ENCODE measurements at regions not wholly inside any gene's neighbourhood (a gene's known extent, or its start where the extent isn't known, plus 50 kb on each side); places are given as distances from the start of the nearest gene placed in this dataset.
"Not testable (repeated sequence)": the region's sequence is repeated elsewhere in the genome, so short reads cannot be mapped to it uniquely, and the experiment has no call there.

- DNase-seq (ENCODE audit: low read depth in 4 of 4, low spot score in 3 of 4), result no peak
These were observed 663.1 kb downstream of the SH2D4B start for GRCh38 chr10:81200801-81201200.

DNA sequence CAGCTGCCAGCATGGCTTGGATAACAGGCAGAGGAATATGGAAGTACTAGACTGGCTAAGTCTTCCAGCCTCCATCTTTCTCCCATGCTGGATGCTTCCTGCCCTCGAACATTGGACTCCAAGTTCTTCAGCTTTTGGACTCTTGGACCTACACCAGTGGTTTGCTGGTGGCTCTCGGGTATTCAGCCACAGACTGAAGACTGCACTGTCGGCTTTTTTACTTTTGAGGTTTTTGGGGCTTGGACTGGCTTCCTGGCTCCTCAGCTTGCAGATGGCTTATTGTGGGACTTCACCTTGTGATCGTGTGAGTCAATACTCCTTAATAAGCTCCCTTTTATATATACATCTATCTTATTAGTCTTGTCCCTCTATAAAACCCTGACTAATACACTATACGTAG lies 667.6 kb upstream of the NRG3 start:
- not testable (repeated sequence) for DNase-seq (ENCODE audit: low read depth in 4 of 4, low spot score in 3 of 4)

DNA sequence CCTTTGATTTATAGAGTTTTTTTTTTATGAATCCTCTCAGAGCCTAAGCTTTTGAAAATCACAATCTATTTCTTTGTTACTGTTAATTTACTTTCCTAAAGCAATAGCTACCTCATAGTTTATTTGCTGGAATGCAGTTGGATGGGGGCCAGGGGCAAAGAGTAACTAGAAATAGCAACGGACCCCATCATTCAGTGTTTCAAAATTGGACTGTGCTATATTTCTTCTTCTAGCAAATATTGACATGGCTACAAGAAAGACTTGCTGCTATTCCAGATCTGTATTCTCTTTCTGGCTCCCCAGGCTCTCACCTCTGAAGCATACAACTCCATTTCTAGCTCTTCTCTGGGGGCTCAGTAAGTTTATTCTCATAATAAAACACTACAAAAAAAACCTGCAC lies 661.6 kb upstream of the NRG3 start:
- no peak for DNase-seq (ENCODE audit: low read depth in 4 of 4, low spot score in 3 of 4)

DNA sequence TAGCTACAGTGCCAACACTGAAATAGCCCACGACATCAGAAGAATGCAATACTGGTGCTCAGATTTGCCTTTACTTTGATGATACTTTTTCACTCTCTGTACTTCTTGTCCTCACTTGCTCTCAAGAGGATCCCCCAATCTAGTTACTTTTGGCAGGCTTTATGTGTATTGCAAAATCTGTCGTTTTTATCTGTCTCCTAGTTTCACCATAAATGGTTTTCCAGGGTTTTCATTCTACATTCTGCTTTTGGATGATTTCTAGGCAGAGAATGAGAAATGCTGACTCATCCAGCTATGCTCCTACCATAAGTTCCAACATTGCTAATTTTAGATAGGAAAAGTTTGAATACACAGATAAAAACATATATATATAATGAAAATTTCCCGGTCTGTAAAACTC lies 659.5 kb upstream of the NRG3 start:
- DNase-seq (ENCODE audit: low read depth in 4 of 4, low spot score in 3 of 4), result no peak

- no peak for DNase-seq (ENCODE audit: low read depth in 4 of 4, low spot score in 3 of 4)
These were observed 658.0 kb upstream of the NRG3 start for GRCh38 chr10:81216949-81217348.

DNA sequence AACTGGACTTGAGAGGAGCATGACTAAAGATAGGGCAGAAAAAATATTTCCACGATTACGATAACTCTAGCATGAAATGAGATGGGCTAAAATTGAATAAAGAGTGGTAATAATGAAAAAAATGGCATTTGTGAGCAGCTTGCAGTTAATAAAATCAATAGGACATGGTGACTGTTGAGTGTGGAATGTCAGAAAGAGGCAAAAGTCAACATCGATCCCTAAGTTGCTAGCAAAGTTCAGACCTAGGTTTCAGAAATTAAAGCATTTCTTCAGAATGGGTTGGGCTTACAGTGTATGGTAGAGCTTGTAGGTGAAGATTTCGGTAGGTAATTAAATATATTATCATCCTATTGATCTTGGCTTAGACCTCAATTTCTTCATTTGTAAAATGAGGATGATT lies 656.7 kb upstream of the NRG3 start:
- no peak for DNase-seq (ENCODE audit: low read depth in 4 of 4, low spot score in 3 of 4)

DNA sequence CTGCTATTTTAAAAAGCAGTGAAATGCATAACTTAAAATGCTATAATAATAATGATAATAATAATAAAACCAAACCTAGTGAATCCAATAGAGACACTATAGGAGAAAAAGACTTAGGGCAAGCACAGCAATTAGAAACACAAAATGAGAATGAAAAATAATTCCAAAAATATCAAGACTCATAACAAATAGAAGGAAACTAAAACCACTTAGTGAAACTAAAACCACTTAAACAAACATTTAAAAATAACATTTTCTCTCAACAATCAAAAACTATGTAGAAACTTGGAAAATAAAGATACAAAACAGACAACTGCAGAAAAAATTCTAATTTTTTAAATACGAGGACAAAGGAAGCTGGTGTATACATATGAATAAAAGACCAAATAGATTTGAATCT lies 655.2 kb upstream of the NRG3 start:
- DNase-seq (ENCODE audit: low read depth in 4 of 4, low spot score in 3 of 4), result no peak

GRCh38 chr10:81248886-81249285 lies 626.1 kb upstream of the NRG3 start:
- peak; percentile 25 to 42 (median 32) for DNase-seq (ENCODE audit: low read depth in 4 of 4, low spot score in 3 of 4)

DNA sequence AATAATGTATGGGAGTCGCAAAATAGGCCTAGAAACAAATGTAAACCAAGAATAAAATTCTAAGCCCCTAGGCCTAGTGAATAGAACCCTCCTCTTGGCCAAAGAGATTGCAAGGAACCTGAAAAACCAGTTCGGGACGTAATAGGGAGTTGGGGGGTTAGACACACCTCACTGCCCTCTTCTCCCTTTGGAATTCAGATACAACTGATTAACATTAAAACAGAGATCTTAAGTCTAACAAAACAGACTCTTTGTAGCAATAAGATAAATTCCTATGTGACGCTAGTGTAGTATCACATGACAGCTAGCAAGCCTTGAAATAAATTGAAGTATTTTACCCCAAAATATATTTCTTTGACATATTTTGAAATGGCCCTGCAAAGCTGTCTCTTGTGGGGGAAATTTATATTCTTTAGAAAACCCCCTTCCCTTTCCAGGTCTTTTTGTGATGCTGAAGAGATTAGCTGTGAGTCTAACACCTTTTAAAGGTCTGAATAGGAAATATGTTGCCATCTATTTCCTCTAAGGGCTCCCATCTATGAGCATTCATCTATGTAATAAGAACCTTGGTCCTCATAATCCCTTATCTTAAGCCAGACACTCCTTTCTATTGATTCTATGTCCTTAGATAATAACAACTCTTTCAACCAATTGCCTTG lies 623.4 kb upstream of the NRG3 start:
- DNase-seq (ENCODE audit: low read depth in 4 of 4, low spot score in 3 of 4), result peak; percentile 23 to 65 (median 42)

DNA sequence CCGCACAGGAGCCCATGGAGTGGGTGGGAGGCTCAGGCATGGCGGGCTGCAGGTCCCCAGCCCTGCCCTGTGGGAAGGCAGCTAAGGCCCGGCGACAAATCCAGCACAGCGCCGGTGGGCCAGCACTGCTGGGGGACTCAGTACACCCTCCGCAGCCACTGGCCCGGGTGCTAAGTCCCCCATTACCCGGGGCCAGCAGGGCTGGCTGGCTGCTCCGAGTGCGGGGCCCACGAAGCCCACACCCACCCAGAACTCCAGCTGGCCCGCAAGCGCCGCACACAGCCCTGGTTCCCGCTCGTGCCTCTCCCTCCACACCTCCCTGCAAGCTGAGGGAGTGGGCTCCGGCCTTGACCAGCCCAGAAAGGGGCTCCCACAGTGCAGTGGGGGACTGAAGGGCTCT lies 610.0 kb upstream of the NRG3 start:
- DNase-seq (ENCODE audit: low read depth in 4 of 4, low spot score in 3 of 4), result not testable (repeated sequence)

- no peak for DNase-seq (ENCODE audit: low read depth in 4 of 4, low spot score in 3 of 4)
These were observed 604.9 kb upstream of the NRG3 start for GRCh38 chr10:81270051-81270450.

GRCh38 chr10:81280497-81281479 lies 594.2 kb upstream of the NRG3 start:
- DNase-seq (ENCODE audit: low read depth in 4 of 4, low spot score in 3 of 4), result no peak

DNA sequence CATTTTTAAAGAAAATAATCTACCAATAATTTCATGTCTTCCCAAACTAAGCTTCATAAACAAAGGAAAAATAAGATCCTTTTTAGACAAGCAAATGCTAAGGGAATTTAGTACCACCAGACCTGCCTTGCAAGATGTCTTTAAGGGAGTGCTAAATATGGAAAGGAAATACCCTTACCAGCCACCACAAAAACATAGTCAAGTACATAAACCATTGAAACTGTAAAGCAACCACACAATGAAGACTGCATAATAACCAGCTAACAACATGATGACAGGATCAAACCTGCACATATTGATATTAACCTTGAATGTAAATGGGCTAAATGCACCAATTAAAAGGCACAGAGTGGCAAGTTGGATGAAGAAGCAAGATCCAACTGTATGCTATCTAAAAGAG lies 586.5 kb upstream of the NRG3 start:
- no peak for DNase-seq (ENCODE audit: low read depth in 4 of 4, low spot score in 3 of 4)

GRCh38 chr10:81297292-81297691 lies 577.7 kb upstream of the NRG3 start:
- no peak for DNase-seq (ENCODE audit: low read depth in 4 of 4, low spot score in 3 of 4)

- DNase-seq (ENCODE audit: low read depth in 4 of 4, low spot score in 3 of 4), result no peak
These were observed 571.3 kb upstream of the NRG3 start for GRCh38 chr10:81303656-81304055.

GRCh38 chr10:81306971-81307782 lies 567.8 kb upstream of the NRG3 start:
- no peak for DNase-seq (ENCODE audit: low read depth in 4 of 4, low spot score in 3 of 4)

DNA sequence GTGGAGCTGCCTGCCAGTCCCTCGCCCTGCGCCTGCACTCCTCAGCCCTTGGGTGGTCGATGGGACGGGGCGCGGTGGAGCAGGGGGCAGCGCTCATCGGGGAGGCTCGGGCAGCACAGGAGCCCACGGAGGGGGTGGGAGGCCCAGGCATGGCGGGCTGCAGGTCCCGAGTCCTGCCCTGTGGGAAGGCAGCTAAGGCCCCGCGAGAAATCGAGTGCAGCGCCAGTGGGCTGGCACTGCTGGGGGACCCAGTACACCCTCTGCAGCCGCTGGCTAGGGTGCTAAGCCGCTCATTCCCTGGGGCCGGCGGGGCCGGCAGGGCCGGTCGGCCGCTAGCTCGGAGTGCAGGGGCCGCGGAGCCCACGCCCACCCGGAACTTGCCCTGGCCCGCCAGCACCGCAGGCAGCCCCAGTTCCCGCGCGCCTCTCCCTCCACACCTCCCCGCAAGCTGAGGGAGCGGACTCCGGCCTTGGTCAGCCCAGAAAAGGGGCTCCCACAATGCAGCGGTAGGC lies 565.9 kb upstream of the NRG3 start:
- DNase-seq (ENCODE audit: low read depth in 4 of 4, low spot score in 3 of 4), result no peak

DNA sequence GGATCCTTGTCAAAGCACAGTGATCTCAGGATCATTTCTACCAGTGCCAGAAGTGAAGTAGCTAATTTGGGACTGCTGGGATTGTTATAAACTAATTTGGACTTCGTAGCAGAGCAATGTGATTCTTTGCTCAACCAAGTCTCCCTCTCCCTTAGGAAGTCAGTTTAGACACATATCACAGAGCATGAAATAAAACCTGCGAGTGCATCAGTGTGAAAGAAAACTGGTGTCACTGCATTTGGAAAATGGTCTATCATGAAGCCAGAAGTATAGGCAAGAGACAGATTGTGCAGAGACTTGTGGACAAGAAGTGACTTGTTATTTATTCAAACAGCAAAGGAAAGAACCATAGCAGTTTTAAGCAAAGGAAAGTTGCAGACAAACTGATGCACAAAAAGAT lies 560.5 kb upstream of the NRG3 start:
- DNase-seq (ENCODE audit: low read depth in 4 of 4, low spot score in 3 of 4), result no peak

DNA sequence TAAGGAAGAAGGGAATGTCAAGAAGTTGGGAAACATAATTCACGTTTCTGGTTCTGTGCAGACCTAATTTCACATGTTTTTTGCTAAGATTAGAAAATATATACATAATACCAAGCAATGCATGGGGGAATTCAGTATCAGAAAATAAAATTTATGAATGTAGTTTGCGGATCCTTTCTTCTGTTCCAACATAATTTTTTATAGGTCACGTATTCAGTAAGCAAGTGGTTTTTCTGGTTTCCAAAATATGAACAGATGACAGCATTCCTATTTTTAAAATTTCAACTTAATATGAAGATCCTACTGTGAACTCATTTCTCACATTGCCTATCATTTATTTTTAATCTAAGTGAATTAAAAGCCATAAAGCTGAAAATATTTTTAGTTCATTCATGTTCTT lies 560.0 kb upstream of the NRG3 start:
- DNase-seq (ENCODE audit: low read depth in 4 of 4, low spot score in 3 of 4), result no peak

DNA sequence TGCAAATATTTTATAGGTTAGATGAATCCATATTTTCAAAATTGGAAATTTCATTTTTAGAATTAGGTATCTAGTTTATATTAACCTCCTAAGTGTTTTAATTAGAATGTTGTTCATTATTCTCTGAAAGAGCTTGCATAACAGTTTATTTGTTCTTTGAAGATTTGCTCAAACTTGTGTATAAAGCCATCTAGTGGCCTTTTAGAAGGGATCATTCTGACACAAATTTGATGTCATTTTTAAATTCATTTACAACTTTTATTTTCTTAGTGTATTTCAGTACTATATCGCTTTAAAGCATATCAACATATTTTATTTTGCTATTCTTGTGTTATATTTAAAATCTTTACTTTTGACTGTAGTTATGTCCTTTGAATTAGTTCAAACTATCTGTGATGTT lies 527.0 kb upstream of the NRG3 start:
- no peak for DNase-seq (ENCODE audit: low read depth in 4 of 4, low spot score in 3 of 4)

- DNase-seq (ENCODE audit: low read depth in 4 of 4, low spot score in 3 of 4), result no peak
These were observed 507.9 kb upstream of the NRG3 start for GRCh38 chr10:81367132-81367531.
